ENCODE measurements at regions not wholly inside any gene's neighbourhood (a gene's known extent, or its start where the extent isn't known, plus 50 kb on each side); places are given as distances from the start of the nearest gene placed in this dataset.

- no peaks in the 10 kb centered on the region for H3K9me3 ChIP-seq
- H3K4me1 ChIP-seq: peaks cover 0 to 23% (median 7%) of the 10 kb centered on the region in 3 donors
- H3K27ac ChIP-seq: peak overlapping the region in 1 of 4 donors; percentile 49
- no peak overlapping the region for H3K4me3 ChIP-seq
- H3K27me3 ChIP-seq: no peaks in the 10 kb centered on the region
- no peak for DNase-seq
- TF ChIP-seq CTCF (IDR thresholded peaks at IDR 0.05): no peak
- no peak for TF ChIP-seq POLR2A (IDR thresholded peaks at IDR 0.05)
- WGBS, 2 donors: 9 to 15% methylated on average over 2 of the region's 2 CpGs
- H3K36me3 ChIP-seq: no peaks in the 10 kb centered on the region
- intact Hi-C loops (cut with DNase I): no loop called here
These were observed 249.5 kb upstream of the TANK start for GRCh38 chr2:160910681-160911080.

GRCh38 chr2:160911258-160911657 is 249.0 kb upstream of the TANK start:
- no peak for TF ChIP-seq CTCF (IDR thresholded peaks at IDR 0.05)
- no peak for TF ChIP-seq POLR2A (IDR thresholded peaks at IDR 0.05)
- DNase-seq: no peak
- Histone ChIP-seq H3K9me3 (no peaks in the 10 kb centered on the region), H3K27me3 (no peaks in the 10 kb centered on the region), H3K4me1 (peaks cover 0 to 23% (median 7%) of the 10 kb centered on the region in 3 donors), H3K4me3 (no peak overlapping the region), H3K27ac (peak overlapping the region in 1 of 4 donors; percentile 49), H3K36me3 (no peaks in the 10 kb centered on the region)
- intact Hi-C loops (cut with DNase I): no loop called here
- 81 to 89% methylated on average over 1 of the region's 1 CpG for WGBS, 2 donors

GRCh38 chr2:160912276-160912675 is 248.0 kb upstream of the TANK start:
- intact Hi-C loops (cut with DNase I): no loop called here
- no peak for TF ChIP-seq CTCF (IDR thresholded peaks at IDR 0.05)
- no peak for TF ChIP-seq POLR2A (IDR thresholded peaks at IDR 0.05)
- Histone ChIP-seq H3K4me3 (no peak overlapping the region), H3K27me3 (no peaks in the 10 kb centered on the region), H3K9me3 (no peaks in the 10 kb centered on the region), H3K27ac (no peak overlapping the region), H3K4me1 (peaks cover 0 to 23% (median 7%) of the 10 kb centered on the region in 3 donors), H3K36me3 (no peaks in the 10 kb centered on the region)
- 79 to 86% methylated on average over 2 of the region's 2 CpGs for WGBS, 2 donors
- DNase-seq: no peak

- no peak for TF ChIP-seq CTCF (IDR thresholded peaks at IDR 0.05)
- TF ChIP-seq POLR2A (IDR thresholded peaks at IDR 0.05): no peak
- WGBS, 2 donors: 89 to 92% methylated on average over 1 of the region's 1 CpG
- intact Hi-C loops (cut with DNase I): no loop called here
- Histone ChIP-seq H3K27me3 (no peaks in the 10 kb centered on the region), H3K4me3 (no peak overlapping the region), H3K9me3 (no peaks in the 10 kb centered on the region), H3K27ac (no peak overlapping the region), H3K4me1 (peaks cover 0 to 23% (median 7%) of the 10 kb centered on the region in 3 donors), H3K36me3 (no peaks in the 10 kb centered on the region)
- DNase-seq: no peak
These were observed 246.9 kb upstream of the TANK start for GRCh38 chr2:160913323-160913722.

- TF ChIP-seq POLR2A (IDR thresholded peaks at IDR 0.05) (no peak), CTCF (IDR thresholded peaks at IDR 0.05) (no peak)
- Histone ChIP-seq H3K27me3 (no peaks in the 10 kb centered on the region), H3K36me3 (no peaks in the 10 kb centered on the region), H3K4me1 (peaks cover 0 to 32% (median 7%) of the 10 kb centered on the region in 3 donors), H3K9me3 (no peaks in the 10 kb centered on the region), H3K27ac (no peak overlapping the region), H3K4me3 (no peak overlapping the region)
- intact Hi-C loops (cut with DNase I): no loop called here
- no peak for DNase-seq
These were observed 246.0 kb upstream of the TANK start for GRCh38 chr2:160914217-160914616.

All from esophagus squamous epithelium (tissue), 5 donors.